ENCODE measurements at regions not wholly inside any gene's neighbourhood (a gene's known extent, or its start where the extent isn't known, plus 50 kb on each side); places are given as distances from the start of the nearest gene placed in this dataset.

GRCh38 chr10:83343676-83344075, 795.6 kb upstream of the GHITM start:
- no peaks in the 10 kb centered on the region for H3K9me2 ChIP-seq (replicated peaks; ENCODE audit: insufficient read depth, low read length)
- H3K9me3 ChIP-seq (ENCODE audit: insufficient read depth, low read length): no peaks in the 10 kb centered on the region
- H2AFZ ChIP-seq (ENCODE audit: low read depth, low read length, severe bottlenecking): no peak overlapping the region
- H4K20me1 ChIP-seq (ENCODE audit: low read depth, low read length): no peaks in the 10 kb centered on the region
- no peak overlapping the region for H3K27ac ChIP-seq (ENCODE audit: low read depth, low read length)
- TF ChIP-seq EZH2phosphoT487 (conservative IDR thresholded peaks at IDR 0.05; ENCODE audit: low read length) (no peak), CTCF (IDR thresholded peaks at IDR 0.05; ENCODE audit: insufficient read depth, low read length, poor library complexity, severe bottlenecking) (no peak)
- H3K27me3 ChIP-seq (ENCODE audit: low read length): no peaks in the 10 kb centered on the region
- H3K4me3 ChIP-seq (ENCODE audit: insufficient read depth, low read length, poor library complexity, severe bottlenecking): no peak overlapping the region
- H3K36me3 ChIP-seq (ENCODE audit: low read length): no peaks in the 10 kb centered on the region
- H3K4me2 ChIP-seq (ENCODE audit: low read depth, low read length, poor library complexity, severe bottlenecking): no peak overlapping the region
- H3K9ac ChIP-seq (ENCODE audit: low read length): no peak overlapping the region
- no peaks in the 10 kb centered on the region for H3F3A ChIP-seq (ENCODE audit: insufficient read depth)
- H3K79me2 ChIP-seq (ENCODE audit: insufficient read depth, low read length): no peaks in the 10 kb centered on the region

GRCh38 chr10:83346266-83346910, 792.9 kb upstream of the GHITM start:
- H3K27me3 ChIP-seq (ENCODE audit: low read length): no peaks in the 10 kb centered on the region
- H3K9me3 ChIP-seq (ENCODE audit: insufficient read depth, low read length): no peaks in the 10 kb centered on the region
- no peak overlapping the region for H2AFZ ChIP-seq (ENCODE audit: low read depth, low read length, severe bottlenecking)
- no peaks in the 10 kb centered on the region for H3K36me3 ChIP-seq (ENCODE audit: low read length)
- H3K4me2 ChIP-seq (ENCODE audit: low read depth, low read length, poor library complexity, severe bottlenecking): no peak overlapping the region
- no peaks in the 10 kb centered on the region for H3F3A ChIP-seq (ENCODE audit: insufficient read depth)
- no peaks in the 10 kb centered on the region for H4K20me1 ChIP-seq (ENCODE audit: low read depth, low read length)
- TF ChIP-seq EZH2phosphoT487 (conservative IDR thresholded peaks at IDR 0.05; ENCODE audit: low read length): no peak
- no peak for TF ChIP-seq CTCF (IDR thresholded peaks at IDR 0.05; ENCODE audit: insufficient read depth, low read length, poor library complexity, severe bottlenecking)
- no peak overlapping the region for H3K4me3 ChIP-seq (ENCODE audit: insufficient read depth, low read length, poor library complexity, severe bottlenecking)
- H3K9me2 ChIP-seq (replicated peaks; ENCODE audit: insufficient read depth, low read length): no peaks in the 10 kb centered on the region
- no peaks in the 10 kb centered on the region for H3K79me2 ChIP-seq (ENCODE audit: insufficient read depth, low read length)
- no peak overlapping the region for H3K9ac ChIP-seq (ENCODE audit: low read length)
- no peak overlapping the region for H3K27ac ChIP-seq (ENCODE audit: low read depth, low read length)

GRCh38 chr10:83352588-83352987, 786.7 kb upstream of the GHITM start:
- Histone ChIP-seq H3K4me2 (ENCODE audit: low read depth, low read length, poor library complexity, severe bottlenecking) (no peak overlapping the region), H3K9me3 (ENCODE audit: insufficient read depth, low read length) (no peaks in the 10 kb centered on the region), H2AFZ (ENCODE audit: low read depth, low read length, severe bottlenecking) (no peak overlapping the region), H3F3A (ENCODE audit: insufficient read depth) (no peaks in the 10 kb centered on the region), H3K36me3 (ENCODE audit: low read length) (no peaks in the 10 kb centered on the region), H3K9ac (ENCODE audit: low read length) (no peak overlapping the region), H3K79me2 (ENCODE audit: insufficient read depth, low read length) (no peaks in the 10 kb centered on the region), H3K9me2 (replicated peaks; ENCODE audit: insufficient read depth, low read length) (no peaks in the 10 kb centered on the region), H3K27ac (ENCODE audit: low read depth, low read length) (no peak overlapping the region), H4K20me1 (ENCODE audit: low read depth, low read length) (no peaks in the 10 kb centered on the region), H3K27me3 (ENCODE audit: low read length) (no peaks in the 10 kb centered on the region), H3K4me3 (ENCODE audit: insufficient read depth, low read length, poor library complexity, severe bottlenecking) (no peak overlapping the region)
- TF ChIP-seq CTCF (IDR thresholded peaks at IDR 0.05; ENCODE audit: insufficient read depth, low read length, poor library complexity, severe bottlenecking): no peak
- no peak for TF ChIP-seq EZH2phosphoT487 (conservative IDR thresholded peaks at IDR 0.05; ENCODE audit: low read length)

All from SU-DHL-6 (cell line).